AG08395 (cell line): ENCODE measurements at regions not wholly inside any gene's neighbourhood (a gene's known extent, or its start where the extent isn't known, plus 50 kb on each side); places are given as distances from the start of the nearest gene placed in this dataset.
"Not testable (repeated sequence)": the region's sequence is repeated elsewhere in the genome, so short reads cannot be mapped to it uniquely, and the experiment has no call there.

Experiments
- DNase-seq: peaks from one replicate; pipeline ENCODE4 v3.0.0; 2012; ENCODE audit warnings: mixed read lengths, low spot score

GRCh38 chr4:58368221-58368620 lies 1258.0 kb upstream of the IGFBP7 start:
- no peak for DNase-seq

- DNase-seq = no peak
Observed at GRCh38 chr4:58360354-58361133, 1250.4 kb upstream of the IGFBP7 start.

GRCh38 chr4:58359590-58359989 lies 1249.4 kb upstream of the IGFBP7 start:
- DNase-seq = no peak

- no peak for DNase-seq
Observed at GRCh38 chr4:58357947-58358346, 1247.8 kb upstream of the IGFBP7 start.

GRCh38 chr4:58325070-58325469 lies 1214.9 kb upstream of the IGFBP7 start:
- DNase-seq = no peak

GRCh38 chr4:58313444-58313843 lies 1203.3 kb upstream of the IGFBP7 start:
- DNase-seq = no peak

GRCh38 chr4:58303456-58303855 lies 1193.3 kb upstream of the IGFBP7 start:
- no peak for DNase-seq

GRCh38 chr4:58301376-58301999 lies 1191.3 kb upstream of the IGFBP7 start:
- DNase-seq = no peak

GRCh38 chr4:58286335-58286734 lies 1176.2 kb upstream of the IGFBP7 start:
- no peak for DNase-seq

GRCh38 chr4:58280928-58281327 lies 1170.7 kb upstream of the IGFBP7 start:
- DNase-seq = not testable (repeated sequence)

- no peak for DNase-seq
Observed at GRCh38 chr4:58275856-58276255, 1165.7 kb upstream of the IGFBP7 start.

- DNase-seq = no peak
Observed at GRCh38 chr4:58274553-58274952, 1164.4 kb upstream of the IGFBP7 start.

GRCh38 chr4:58272311-58272710 lies 1162.1 kb upstream of the IGFBP7 start:
- DNase-seq = no peak

GRCh38 chr4:58265734-58266133 lies 1155.5 kb upstream of the IGFBP7 start:
- no peak for DNase-seq

GRCh38 chr4:58261526-58261925 lies 1151.3 kb upstream of the IGFBP7 start:
- no peak for DNase-seq

GRCh38 chr4:58254291-58254690 lies 1144.1 kb upstream of the IGFBP7 start:
- no peak for DNase-seq

GRCh38 chr4:58252656-58253055 lies 1142.5 kb upstream of the IGFBP7 start:
- DNase-seq = no peak

- DNase-seq = no peak
Observed at GRCh38 chr4:58247792-58248191, 1137.6 kb upstream of the IGFBP7 start.

GRCh38 chr4:58225460-58225859 lies 1115.3 kb upstream of the IGFBP7 start:
- DNase-seq = no peak

GRCh38 chr4:58219179-58219578 lies 1109.0 kb upstream of the IGFBP7 start:
- DNase-seq = no peak

GRCh38 chr4:58216461-58216860 lies 1106.3 kb upstream of the IGFBP7 start:
- no peak for DNase-seq

- DNase-seq = no peak
Observed at GRCh38 chr4:58214376-58214775, 1104.2 kb upstream of the IGFBP7 start.

GRCh38 chr4:58209551-58209950 lies 1099.4 kb upstream of the IGFBP7 start:
- no peak for DNase-seq

- no peak for DNase-seq
Observed at GRCh38 chr4:58209001-58209400, 1098.8 kb upstream of the IGFBP7 start.
